ENCODE measurements at regions not wholly inside any gene's neighbourhood (a gene's known extent, or its start where the extent isn't known, plus 50 kb on each side); places are given as distances from the start of the nearest gene placed in this dataset.
A peak's percentile ranks its signal among the peaks of the same experiment; 100 is the strongest.

- Histone ChIP-seq H3K36me3 (ENCODE audit: control insufficient read depth in 1 of 2, insufficient read depth in 2 of 2, low read length in 2 of 2) (no peaks in the 10 kb centered on the region), H3K4me1 (ENCODE audit: control insufficient read depth in 1 of 2, insufficient read depth in 2 of 2, low read length in 2 of 2) (peaks cover 0 to 18% of the 10 kb centered on the region in 2 donors), H3K27me3 (ENCODE audit: low read depth, low read length) (no peaks in the 10 kb centered on the region), H3K27ac (ENCODE audit: low read length) (peak overlapping the region; percentile 12), H3K9me3 (ENCODE audit: control insufficient read depth in 1 of 2, low read length in 2 of 2) (no peaks in the 10 kb centered on the region), H3K4me3 (ENCODE audit: low read depth in 1 of 2, low read length in 2 of 2) (no peak overlapping the region)
These were observed 55.7 kb downstream of the IRF2BP2 start for GRCh38 chr1:234554218-234554697.

GRCh38 chr1:234553240-234554188 lies 56.5 kb downstream of the IRF2BP2 start:
- H3K27ac ChIP-seq (ENCODE audit: low read length): peak overlapping the region; percentile 12
- H3K4me3 ChIP-seq (ENCODE audit: low read depth in 1 of 2, low read length in 2 of 2): no peak overlapping the region
- peaks cover 0 to 18% of the 10 kb centered on the region in 2 donors for H3K4me1 ChIP-seq (ENCODE audit: control insufficient read depth in 1 of 2, insufficient read depth in 2 of 2, low read length in 2 of 2)
- H3K36me3 ChIP-seq (ENCODE audit: control insufficient read depth in 1 of 2, insufficient read depth in 2 of 2, low read length in 2 of 2): no peaks in the 10 kb centered on the region
- no peaks in the 10 kb centered on the region for H3K27me3 ChIP-seq (ENCODE audit: low read depth, low read length)
- H3K9me3 ChIP-seq (ENCODE audit: control insufficient read depth in 1 of 2, low read length in 2 of 2): no peaks in the 10 kb centered on the region

GRCh38 chr1:234551032-234551378 lies 59.0 kb downstream of the IRF2BP2 start:
- Histone ChIP-seq H3K27ac (ENCODE audit: low read length) (no peak overlapping the region), H3K9me3 (ENCODE audit: control insufficient read depth in 1 of 2, low read length in 2 of 2) (no peaks in the 10 kb centered on the region), H3K4me1 (ENCODE audit: control insufficient read depth in 1 of 2, insufficient read depth in 2 of 2, low read length in 2 of 2) (peaks cover 2 to 20% of the 10 kb centered on the region in 2 donors), H3K36me3 (ENCODE audit: control insufficient read depth in 1 of 2, insufficient read depth in 2 of 2, low read length in 2 of 2) (no peaks in the 10 kb centered on the region), H3K4me3 (ENCODE audit: low read depth in 1 of 2, low read length in 2 of 2) (no peak overlapping the region), H3K27me3 (ENCODE audit: low read depth, low read length) (no peaks in the 10 kb centered on the region)

DNA sequence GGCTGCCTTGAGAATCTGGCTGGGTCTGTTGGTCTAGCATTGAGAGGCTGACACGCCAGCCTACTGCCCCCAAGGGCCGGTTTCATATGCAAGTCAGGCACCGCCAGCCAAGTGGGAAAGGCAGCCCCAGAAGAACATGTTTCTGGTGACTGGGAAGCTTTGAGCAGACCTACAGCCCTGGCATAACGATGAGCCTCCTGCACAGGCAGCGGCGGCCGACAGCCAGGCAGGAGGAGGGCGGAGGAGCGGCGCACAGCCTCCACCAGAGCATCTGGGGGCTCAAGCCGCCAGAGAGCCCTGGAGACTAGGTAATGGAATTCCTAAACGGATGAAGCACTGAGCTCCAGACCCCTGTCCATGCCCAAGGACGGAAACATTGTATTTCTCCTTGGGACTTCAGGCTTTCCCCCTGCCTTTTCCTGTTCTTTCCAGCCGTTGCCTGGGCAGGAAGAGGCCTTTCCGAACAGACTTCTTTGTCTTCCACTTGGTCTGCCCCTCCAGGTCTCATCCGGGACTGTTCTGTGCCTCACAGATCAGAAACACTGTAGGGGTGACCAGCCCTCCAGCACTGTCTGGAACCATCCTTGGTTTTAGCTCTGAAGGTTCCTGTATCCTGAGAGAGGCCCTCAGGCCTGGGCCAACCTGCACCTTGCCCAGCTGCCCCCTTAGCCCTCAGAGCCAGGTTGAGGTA lies 59.5 kb downstream of the IRF2BP2 start:
- H3K9me3 ChIP-seq (ENCODE audit: control insufficient read depth in 1 of 2, low read length in 2 of 2): no peaks in the 10 kb centered on the region
- H3K36me3 ChIP-seq (ENCODE audit: control insufficient read depth in 1 of 2, insufficient read depth in 2 of 2, low read length in 2 of 2): no peaks in the 10 kb centered on the region
- H3K4me3 ChIP-seq (ENCODE audit: low read depth in 1 of 2, low read length in 2 of 2): no peak overlapping the region
- H3K27ac ChIP-seq (ENCODE audit: low read length): no peak overlapping the region
- H3K4me1 ChIP-seq (ENCODE audit: control insufficient read depth in 1 of 2, insufficient read depth in 2 of 2, low read length in 2 of 2): peaks cover 7 to 24% of the 10 kb centered on the region in 2 donors
- no peaks in the 10 kb centered on the region for H3K27me3 ChIP-seq (ENCODE audit: low read depth, low read length)

DNA sequence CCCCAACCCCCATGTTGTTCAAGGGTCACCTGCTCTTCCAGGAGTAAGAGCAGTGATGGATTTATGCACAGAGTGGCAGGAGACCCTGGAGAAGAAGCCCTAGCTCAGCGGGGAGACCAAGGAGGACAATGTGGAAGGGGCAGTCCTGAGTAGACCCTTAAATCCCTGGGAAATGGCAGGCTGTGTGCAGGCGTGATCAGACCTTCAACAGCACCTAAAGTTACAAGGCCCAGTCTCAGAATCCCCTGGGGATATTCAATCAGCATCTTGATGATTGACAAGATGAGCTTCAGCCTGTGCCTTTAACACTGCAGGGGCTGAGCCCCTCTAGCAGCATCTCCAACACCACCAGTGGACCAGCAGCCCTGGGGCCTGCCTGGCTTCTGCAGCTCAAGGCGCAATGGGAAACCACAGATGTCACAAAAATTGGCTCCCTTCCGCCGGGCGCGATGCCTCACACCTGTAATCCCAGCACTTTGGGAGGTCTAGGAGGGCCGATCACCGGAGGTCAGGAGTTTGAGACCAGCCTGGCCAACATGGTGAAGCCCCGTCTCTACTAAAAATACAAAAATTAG lies 60.4 kb downstream of the IRF2BP2 start:
- Histone ChIP-seq H3K27ac (ENCODE audit: low read length) (no peak overlapping the region), H3K4me1 (ENCODE audit: control insufficient read depth in 1 of 2, insufficient read depth in 2 of 2, low read length in 2 of 2) (peaks cover 17 to 27% of the 10 kb centered on the region in 2 donors), H3K4me3 (ENCODE audit: low read depth in 1 of 2, low read length in 2 of 2) (no peak overlapping the region), H3K27me3 (ENCODE audit: low read depth, low read length) (no peaks in the 10 kb centered on the region), H3K9me3 (ENCODE audit: control insufficient read depth in 1 of 2, low read length in 2 of 2) (no peaks in the 10 kb centered on the region), H3K36me3 (ENCODE audit: control insufficient read depth in 1 of 2, insufficient read depth in 2 of 2, low read length in 2 of 2) (no peaks in the 10 kb centered on the region)

DNA sequence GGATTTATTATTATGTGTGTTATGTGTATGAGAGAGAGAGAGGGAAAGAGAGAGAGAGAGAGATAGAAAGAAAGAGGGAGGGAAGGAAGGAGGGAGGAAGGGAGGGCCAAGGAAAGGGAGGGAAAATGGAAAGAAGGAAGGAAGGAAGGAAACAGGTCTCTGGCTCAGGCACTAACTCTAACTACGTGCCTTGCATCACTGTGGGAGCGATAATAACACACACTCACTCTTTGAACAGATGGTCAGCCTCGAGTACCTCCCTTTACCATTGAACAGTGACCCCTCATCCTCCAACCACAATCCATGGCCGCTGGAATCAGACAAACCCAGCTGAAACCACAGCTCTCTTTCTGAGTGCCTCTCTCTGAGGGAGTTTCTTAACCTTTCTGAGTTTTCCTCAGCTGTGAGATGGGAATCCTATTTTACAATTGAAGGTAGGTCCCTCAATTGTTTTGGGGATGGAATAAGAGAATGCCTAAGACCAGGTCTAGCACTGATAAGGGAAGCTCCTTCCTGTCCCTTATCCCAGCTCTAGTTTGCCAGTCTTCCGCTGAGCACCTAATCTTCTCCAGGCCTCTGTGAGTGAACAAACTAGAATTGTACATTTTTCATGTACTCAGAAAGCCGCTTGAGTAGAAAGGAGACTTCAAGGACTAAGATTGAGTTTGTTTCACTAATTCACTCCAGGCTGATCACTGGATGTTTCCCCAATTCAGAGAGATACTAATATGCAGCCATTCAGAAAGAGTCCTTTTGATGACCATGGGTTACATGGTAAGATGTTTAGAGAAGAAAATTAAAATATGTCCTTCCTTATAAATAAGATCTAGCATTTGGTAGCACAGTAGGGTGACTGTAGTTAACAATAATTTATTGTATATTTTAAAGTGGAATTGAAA lies 62.8 kb downstream of the IRF2BP2 start:
- H3K27me3 ChIP-seq (ENCODE audit: low read depth, low read length): no peaks in the 10 kb centered on the region
- no peaks in the 10 kb centered on the region for H3K9me3 ChIP-seq (ENCODE audit: control insufficient read depth in 1 of 2, low read length in 2 of 2)
- no peak overlapping the region for H3K4me3 ChIP-seq (ENCODE audit: low read depth in 1 of 2, low read length in 2 of 2)
- H3K4me1 ChIP-seq (ENCODE audit: control insufficient read depth in 1 of 2, insufficient read depth in 2 of 2, low read length in 2 of 2): peaks cover 24 to 36% of the 10 kb centered on the region in 2 donors
- no peaks in the 10 kb centered on the region for H3K36me3 ChIP-seq (ENCODE audit: control insufficient read depth in 1 of 2, insufficient read depth in 2 of 2, low read length in 2 of 2)
- no peak overlapping the region for H3K27ac ChIP-seq (ENCODE audit: low read length)

DNA sequence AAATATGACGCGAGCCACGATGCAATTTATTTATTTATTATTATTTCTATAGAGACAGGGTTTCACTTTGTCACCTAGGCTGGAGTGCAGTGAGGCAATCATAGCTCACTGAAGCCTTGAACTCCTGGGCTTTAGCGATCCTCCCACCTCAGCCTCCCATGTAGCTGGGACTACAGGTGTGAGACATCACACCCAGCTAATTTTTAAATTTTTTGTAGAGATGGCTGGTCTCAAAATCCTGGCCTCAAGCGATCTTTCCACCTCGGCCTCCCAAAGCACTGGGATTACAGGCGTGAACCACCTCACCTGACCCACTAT lies 63.6 kb downstream of the IRF2BP2 start:
- no peaks in the 10 kb centered on the region for H3K27me3 ChIP-seq (ENCODE audit: low read depth, low read length)
- H3K36me3 ChIP-seq (ENCODE audit: control insufficient read depth in 1 of 2, insufficient read depth in 2 of 2, low read length in 2 of 2): no peaks in the 10 kb centered on the region
- H3K4me3 ChIP-seq (ENCODE audit: low read depth in 1 of 2, low read length in 2 of 2): no peak overlapping the region
- H3K4me1 ChIP-seq (ENCODE audit: control insufficient read depth in 1 of 2, insufficient read depth in 2 of 2, low read length in 2 of 2): peaks cover 24 to 43% of the 10 kb centered on the region in 2 donors
- H3K27ac ChIP-seq (ENCODE audit: low read length): no peak overlapping the region
- H3K9me3 ChIP-seq (ENCODE audit: control insufficient read depth in 1 of 2, low read length in 2 of 2): no peaks in the 10 kb centered on the region

DNA sequence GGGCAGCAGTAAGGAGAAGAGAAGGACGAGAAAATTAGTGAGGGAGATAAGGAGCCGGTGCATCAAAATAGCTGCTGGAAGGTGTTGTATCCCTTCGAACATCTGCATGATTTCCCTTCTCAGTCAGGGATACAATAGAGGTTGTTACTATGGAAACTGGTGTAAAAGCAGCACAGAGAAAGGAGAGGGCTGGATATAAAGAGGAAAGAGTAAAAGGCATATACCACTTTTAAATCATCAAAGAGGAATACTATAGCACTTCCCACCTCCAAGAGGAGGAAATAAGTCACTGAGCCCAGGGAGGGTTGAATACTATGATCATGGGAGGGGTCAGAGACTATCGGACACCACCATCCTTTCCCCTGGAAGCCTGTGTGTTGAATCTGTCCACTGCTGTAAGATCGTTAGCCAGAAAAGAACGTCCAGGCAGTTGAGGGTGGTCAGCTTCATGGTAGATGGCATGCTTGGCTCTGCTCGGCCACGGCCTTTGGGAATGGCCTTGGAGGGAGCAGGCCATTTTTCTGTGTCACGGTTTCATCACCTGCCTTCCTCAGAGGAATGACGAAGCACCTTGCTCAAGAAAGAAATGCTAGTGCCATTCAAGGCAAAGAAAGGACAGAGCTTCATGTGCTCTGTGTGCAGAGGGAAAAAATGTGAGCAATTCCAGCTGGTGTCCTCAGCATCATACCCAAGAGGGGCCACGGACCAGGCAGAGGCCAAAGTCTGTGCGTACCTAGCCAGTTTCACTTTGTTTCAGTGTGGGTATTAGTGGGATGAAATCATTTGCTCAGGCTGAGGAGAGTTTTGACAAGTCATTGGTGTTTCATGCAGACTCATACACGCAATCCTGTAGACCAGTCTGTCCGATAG lies 64.2 kb downstream of the IRF2BP2 start:
- Histone ChIP-seq H3K4me3 (ENCODE audit: low read depth in 1 of 2, low read length in 2 of 2) (peak overlapping the region in 1 of 2 donors; percentile 9), H3K9me3 (ENCODE audit: control insufficient read depth in 1 of 2, low read length in 2 of 2) (no peaks in the 10 kb centered on the region), H3K27me3 (ENCODE audit: low read depth, low read length) (no peaks in the 10 kb centered on the region), H3K27ac (ENCODE audit: low read length) (peak overlapping the region; percentile 89), H3K4me1 (ENCODE audit: control insufficient read depth in 1 of 2, insufficient read depth in 2 of 2, low read length in 2 of 2) (peaks cover 24 to 45% of the 10 kb centered on the region in 2 donors), H3K36me3 (ENCODE audit: control insufficient read depth in 1 of 2, insufficient read depth in 2 of 2, low read length in 2 of 2) (no peaks in the 10 kb centered on the region)

DNA sequence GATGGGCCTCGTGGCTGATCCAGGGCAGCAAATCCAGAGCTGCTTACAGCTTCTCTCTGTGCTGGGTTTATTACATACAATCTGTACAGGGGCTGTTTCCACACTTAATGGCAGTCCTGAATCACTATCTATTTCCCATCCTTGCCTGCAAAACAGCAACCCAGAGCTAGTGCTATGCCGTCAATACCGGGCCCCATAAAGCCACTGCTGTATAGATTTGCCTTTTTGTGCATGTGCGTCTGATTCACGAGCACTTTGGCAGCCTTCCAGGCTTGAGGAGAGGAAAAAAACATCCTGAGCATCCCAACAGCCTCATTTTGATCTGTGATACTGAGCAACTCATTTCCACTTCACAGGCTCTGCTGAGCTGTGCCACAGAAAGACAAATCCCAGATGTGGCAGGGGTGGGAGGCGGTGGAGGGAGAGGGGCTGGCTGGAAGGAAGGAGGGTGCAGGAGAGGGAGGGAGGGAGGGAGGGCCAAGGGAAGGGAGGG lies 65.2 kb upstream of the TARBP1 start:
- Histone ChIP-seq H3K4me1 (ENCODE audit: control insufficient read depth in 1 of 2, insufficient read depth in 2 of 2, low read length in 2 of 2) (peaks cover 24 to 60% of the 10 kb centered on the region in 2 donors), H3K36me3 (ENCODE audit: control insufficient read depth in 1 of 2, insufficient read depth in 2 of 2, low read length in 2 of 2) (no peaks in the 10 kb centered on the region), H3K27ac (ENCODE audit: low read length) (peak overlapping the region; percentile 89), H3K9me3 (ENCODE audit: control insufficient read depth in 1 of 2, low read length in 2 of 2) (no peaks in the 10 kb centered on the region), H3K4me3 (ENCODE audit: low read depth in 1 of 2, low read length in 2 of 2) (no peak overlapping the region), H3K27me3 (ENCODE audit: low read depth, low read length) (no peaks in the 10 kb centered on the region)

- Histone ChIP-seq H3K4me1 (ENCODE audit: control insufficient read depth in 1 of 2, insufficient read depth in 2 of 2, low read length in 2 of 2) (peaks cover 27 to 64% of the 10 kb centered on the region in 2 donors), H3K27me3 (ENCODE audit: low read depth, low read length) (no peaks in the 10 kb centered on the region), H3K36me3 (ENCODE audit: control insufficient read depth in 1 of 2, insufficient read depth in 2 of 2, low read length in 2 of 2) (no peaks in the 10 kb centered on the region), H3K27ac (ENCODE audit: low read length) (peak overlapping the region; percentile 89), H3K4me3 (ENCODE audit: low read depth in 1 of 2, low read length in 2 of 2) (no peak overlapping the region), H3K9me3 (ENCODE audit: control insufficient read depth in 1 of 2, low read length in 2 of 2) (no peaks in the 10 kb centered on the region)
These were observed 64.6 kb upstream of the TARBP1 start for GRCh38 chr1:234543442-234544086.

All from muscle layer of duodenum (tissue), 2 donors.